Endothelial cell (in vitro differentiated cells): ENCODE measurements at regions not wholly inside any gene's neighbourhood (a gene's known extent, or its start where the extent isn't known, plus 50 kb on each side); places are given as distances from the start of the nearest gene placed in this dataset.

Source experiments
- DNase-seq: peaks from one replicate; pipeline ENCODE4 v3.0.0; 2021; ENCODE audit warnings: low spot score
- H3K27ac Mint-ChIP-seq: one replicate; pipeline ENCODE4 v1.8.0; 2021; ENCODE audit warnings: mixed read lengths, inconsistent platforms; ENCODE audit not compliant: unreplicated experiment
- H3K27me3 Mint-ChIP-seq: one replicate; pipeline ENCODE4 v1.8.0; 2021; ENCODE audit warnings: mild to moderate bottlenecking, moderate library complexity, mixed read lengths, inconsistent platforms; ENCODE audit not compliant: unreplicated experiment
- H3K36me3 Mint-ChIP-seq: one replicate; pipeline ENCODE4 v1.8.0; 2021; ENCODE audit warnings: mild to moderate bottlenecking, low read depth, mixed read lengths, inconsistent platforms; ENCODE audit not compliant: unreplicated experiment
- H3K4me1 Mint-ChIP-seq: one replicate; pipeline ENCODE4 v1.8.0; 2021; ENCODE audit warnings: mild to moderate bottlenecking, mixed read lengths, inconsistent platforms; ENCODE audit not compliant: unreplicated experiment
- H3K4me3 Mint-ChIP-seq: one replicate; pipeline ENCODE4 v1.8.0; 2021; ENCODE audit warnings: mild to moderate bottlenecking, mixed read lengths, inconsistent platforms; ENCODE audit not compliant: unreplicated experiment
- H3K9me3 Mint-ChIP-seq: one replicate; pipeline ENCODE4 v1.8.0; 2021; ENCODE audit warnings: mixed read lengths, inconsistent platforms; ENCODE audit not compliant: unreplicated experiment
- TF ChIP-seq, protein P1 (sequence below): fragments of 200-600 bp; sonication (generic); IDR thresholded peaks from one replicate; pipeline ENCODE4 v1.5.0; 2021; ENCODE audit warnings: antibody characterized with exemption; ENCODE audit not compliant: unreplicated experiment

DNA sequence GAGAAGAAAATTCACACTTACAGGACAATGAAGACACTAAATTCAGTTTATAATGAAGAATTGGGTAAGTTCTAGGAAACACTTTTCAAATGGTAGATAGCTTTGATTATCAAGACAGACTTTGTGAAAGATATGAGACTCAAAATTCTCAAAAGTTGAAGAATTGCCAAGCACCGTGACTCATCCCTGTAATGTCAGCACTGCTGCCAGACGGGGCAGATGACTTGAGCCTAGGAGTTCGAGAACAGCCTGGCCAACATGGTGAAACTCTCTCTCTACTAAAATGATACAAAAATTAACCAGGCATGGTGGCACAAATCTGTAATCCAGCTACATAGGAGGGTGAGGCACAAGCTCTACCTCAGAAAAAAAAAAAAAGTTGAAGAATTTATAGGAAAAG is 1820.1 kb upstream of the LRRTM1 start:
- TF ChIP-seq, protein P1, sequence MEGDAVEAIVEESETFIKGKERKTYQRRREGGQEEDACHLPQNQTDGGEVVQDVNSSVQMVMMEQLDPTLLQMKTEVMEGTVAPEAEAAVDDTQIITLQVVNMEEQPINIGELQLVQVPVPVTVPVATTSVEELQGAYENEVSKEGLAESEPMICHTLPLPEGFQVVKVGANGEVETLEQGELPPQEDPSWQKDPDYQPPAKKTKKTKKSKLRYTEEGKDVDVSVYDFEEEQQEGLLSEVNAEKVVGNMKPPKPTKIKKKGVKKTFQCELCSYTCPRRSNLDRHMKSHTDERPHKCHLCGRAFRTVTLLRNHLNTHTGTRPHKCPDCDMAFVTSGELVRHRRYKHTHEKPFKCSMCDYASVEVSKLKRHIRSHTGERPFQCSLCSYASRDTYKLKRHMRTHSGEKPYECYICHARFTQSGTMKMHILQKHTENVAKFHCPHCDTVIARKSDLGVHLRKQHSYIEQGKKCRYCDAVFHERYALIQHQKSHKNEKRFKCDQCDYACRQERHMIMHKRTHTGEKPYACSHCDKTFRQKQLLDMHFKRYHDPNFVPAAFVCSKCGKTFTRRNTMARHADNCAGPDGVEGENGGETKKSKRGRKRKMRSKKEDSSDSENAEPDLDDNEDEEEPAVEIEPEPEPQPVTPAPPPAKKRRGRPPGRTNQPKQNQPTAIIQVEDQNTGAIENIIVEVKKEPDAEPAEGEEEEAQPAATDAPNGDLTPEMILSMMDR = no peak
- H3K4me3 Mint-ChIP-seq = no peak overlapping the region
- no peak overlapping the region for H3K27ac Mint-ChIP-seq
- peaks cover 4% of the 10 kb centered on the region for H3K36me3 Mint-ChIP-seq
- no peak for DNase-seq
- no peaks in the 10 kb centered on the region for H3K9me3 Mint-ChIP-seq
- H3K4me1 Mint-ChIP-seq = peaks cover 8% of the 10 kb centered on the region
- H3K27me3 Mint-ChIP-seq = no peaks in the 10 kb centered on the region

GRCh38 chr2:82120654-82121053 is 1816.1 kb upstream of the LRRTM1 start:
- DNase-seq = no peak
- H3K27me3 Mint-ChIP-seq = no peaks in the 10 kb centered on the region
- peaks cover 8% of the 10 kb centered on the region for H3K4me1 Mint-ChIP-seq
- H3K4me3 Mint-ChIP-seq = no peak overlapping the region
- no peaks in the 10 kb centered on the region for H3K36me3 Mint-ChIP-seq
- H3K9me3 Mint-ChIP-seq = no peaks in the 10 kb centered on the region
- H3K27ac Mint-ChIP-seq = no peak overlapping the region
- TF ChIP-seq, protein P1 = no peak

DNA sequence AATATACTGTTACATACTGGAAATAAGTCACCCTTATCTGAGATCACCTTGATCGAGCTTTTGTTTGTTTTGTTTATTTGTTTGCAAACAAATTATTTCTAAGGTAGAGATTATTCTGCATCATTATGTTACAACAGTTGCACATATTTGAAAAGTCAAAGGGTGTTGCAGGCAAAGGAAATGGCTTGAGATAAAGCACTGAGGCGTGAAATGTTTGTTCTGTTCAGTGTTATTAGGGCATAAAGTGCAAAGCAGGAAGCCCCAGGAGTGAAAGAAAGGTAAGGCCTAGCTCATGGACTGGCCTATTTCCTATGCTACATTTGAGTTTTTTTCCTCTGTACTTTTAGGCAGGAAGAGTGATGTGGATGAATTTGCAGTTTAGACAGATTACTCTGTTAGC is 1815.6 kb upstream of the LRRTM1 start:
- peaks cover 8% of the 10 kb centered on the region for H3K4me1 Mint-ChIP-seq
- no peaks in the 10 kb centered on the region for H3K27me3 Mint-ChIP-seq
- H3K4me3 Mint-ChIP-seq = no peak overlapping the region
- H3K36me3 Mint-ChIP-seq = no peaks in the 10 kb centered on the region
- TF ChIP-seq, protein P1 = no peak
- peak overlapping the region; percentile 70 for H3K27ac Mint-ChIP-seq
- DNase-seq = no peak
- no peaks in the 10 kb centered on the region for H3K9me3 Mint-ChIP-seq

DNA sequence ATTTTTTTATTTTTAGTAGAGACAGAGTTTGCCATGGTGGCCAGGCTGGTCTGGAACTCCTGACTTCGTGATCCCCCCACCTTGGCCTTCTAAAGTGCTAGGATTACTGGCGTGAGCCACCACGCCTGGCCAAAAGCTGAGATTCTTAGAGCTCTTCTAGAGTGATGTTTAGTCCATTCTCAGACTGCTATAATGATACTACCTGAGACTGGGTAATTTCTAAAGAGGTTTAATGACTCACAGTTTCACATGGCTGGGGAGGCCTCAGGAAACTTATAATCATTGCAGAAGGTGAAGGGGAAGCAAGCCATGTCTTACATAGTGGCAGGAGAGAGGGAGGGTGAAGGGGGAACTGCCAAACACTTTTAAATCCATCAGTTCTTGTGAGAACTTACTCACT is 1804.9 kb upstream of the LRRTM1 start:
- no peak overlapping the region for H3K27ac Mint-ChIP-seq
- H3K27me3 Mint-ChIP-seq = no peaks in the 10 kb centered on the region
- no peak for DNase-seq
- TF ChIP-seq, protein P1 = no peak
- no peaks in the 10 kb centered on the region for H3K9me3 Mint-ChIP-seq
- no peaks in the 10 kb centered on the region for H3K36me3 Mint-ChIP-seq
- H3K4me1 Mint-ChIP-seq = no peaks in the 10 kb centered on the region
- H3K4me3 Mint-ChIP-seq = no peak overlapping the region

GRCh38 chr2:82098617-82099016 is 1794.1 kb upstream of the LRRTM1 start:
- TF ChIP-seq, protein P1 = no peak
- Mint-ChIP-seq H3K36me3 (no peaks in the 10 kb centered on the region), H3K4me3 (no peak overlapping the region), H3K9me3 (no peaks in the 10 kb centered on the region), H3K4me1 (no peaks in the 10 kb centered on the region), H3K27ac (no peak overlapping the region), H3K27me3 (no peaks in the 10 kb centered on the region)
- DNase-seq = no peak
